SK-N-MC (cell line): ENCODE measurements at regions not wholly inside any gene's neighbourhood (a gene's known extent, or its start where the extent isn't known, plus 50 kb on each side); places are given as distances from the start of the nearest gene placed in this dataset.

Source experiments
- EZH2 ChIP-seq: fragments of 200-600 bp; sonication (generic); IDR thresholded peaks from one replicate; pipeline ENCODE4 v1.6.1; 2017; ENCODE audit warnings: antibody characterized with exemption
- FOXP2 ChIP-seq: optimal IDR thresholded peaks from 2 replicates; pipeline ENCODE3; 2011; ENCODE audit warnings: mild to moderate bottlenecking, moderate library complexity; ENCODE audit not compliant: insufficient read depth; ENCODE audit errors: extremely low read length, control extremely low read depth
- POLR2AphosphoS5 ChIP-seq: IDR thresholded peaks from 2 replicates; pipeline ENCODE4 v1.6.1; 2012; ENCODE audit warnings: mild to moderate bottlenecking, low read depth, low read length, borderline replicate concordance

GRCh38 chr6:125415913-125416312, 114.1 kb upstream of the HDDC2 start:
- TF ChIP-seq EZH2 (no peak), POLR2AphosphoS5 (no peak), FOXP2 (no peak)
